B cell (primary cell): ENCODE measurements at regions not wholly inside any gene's neighbourhood (a gene's known extent, or its start where the extent isn't known, plus 50 kb on each side); places are given as distances from the start of the nearest gene placed in this dataset.

Source experiments
- CTCF ChIP-seq: fragments of 200-600 bp; IDR thresholded peaks from one replicate; pipeline ENCODE4 v1.8.0; 2022; ENCODE audit warnings: antibody characterized with exemption, mild to moderate bottlenecking
- EZH2 ChIP-seq: IDR thresholded peaks from 2 replicates; pipeline ENCODE4 v1.6.1; 2012; ENCODE audit warnings: borderline replicate concordance, low read depth, mild to moderate bottlenecking, moderate library complexity, low read length; ENCODE audit not compliant: insufficient read depth, poor library complexity, severe bottlenecking

DNA sequence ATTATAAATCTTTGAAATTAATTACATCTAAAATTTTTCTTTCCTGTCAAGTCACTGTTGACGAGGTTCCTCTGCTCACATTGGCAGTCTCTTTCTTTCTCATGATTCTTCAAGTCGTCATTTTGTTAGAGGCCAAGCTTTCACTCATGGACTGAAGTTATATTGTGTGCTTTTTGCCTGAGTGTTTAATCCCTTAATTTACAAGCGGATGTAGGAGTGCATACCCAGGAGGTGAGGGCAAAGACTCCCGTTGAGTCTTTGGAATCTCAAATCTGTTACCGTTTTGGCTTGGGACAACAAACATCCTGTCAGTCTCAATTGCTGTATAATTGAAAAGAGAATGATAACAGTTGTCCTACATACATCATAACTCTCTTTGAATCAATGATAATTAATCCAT is 345.0 kb downstream of the TRIML1 start:
- TF ChIP-seq CTCF (no peak), EZH2 (no peak)
